Glutamatergic neuron (in vitro differentiated cells): ENCODE measurements at regions not wholly inside any gene's neighbourhood (a gene's known extent, or its start where the extent isn't known, plus 50 kb on each side); places are given as distances from the start of the nearest gene placed in this dataset.

ENCODE experiments used
- DNase-seq: peaks from one replicate; pipeline ENCODE4 v3.0.0; 2022
- H3K27ac Mint-ChIP-seq: one replicate; pipeline ENCODE4 v1.8.0; 2020; ENCODE audit warnings: mild to moderate bottlenecking, mixed read lengths, inconsistent platforms; ENCODE audit not compliant: unreplicated experiment
- H3K27me3 Mint-ChIP-seq: one replicate; pipeline ENCODE4 v1.8.0; 2020; ENCODE audit warnings: mild to moderate bottlenecking, moderate library complexity, mixed read lengths, inconsistent platforms; ENCODE audit not compliant: unreplicated experiment
- H3K36me3 Mint-ChIP-seq: one replicate; pipeline ENCODE4 v1.8.0; 2020; ENCODE audit warnings: mild to moderate bottlenecking, mixed read lengths, inconsistent platforms; ENCODE audit not compliant: unreplicated experiment
- H3K4me1 Mint-ChIP-seq: one replicate; pipeline ENCODE4 v1.8.0; 2020; ENCODE audit warnings: mild to moderate bottlenecking, low read depth, mixed read lengths, inconsistent platforms; ENCODE audit not compliant: unreplicated experiment
- H3K4me3 Mint-ChIP-seq: one replicate; pipeline ENCODE4 v1.8.0; 2020; ENCODE audit warnings: mild to moderate bottlenecking, mixed read lengths, inconsistent platforms; ENCODE audit not compliant: unreplicated experiment
- H3K9me3 Mint-ChIP-seq: one replicate; pipeline ENCODE4 v1.8.0; 2020; ENCODE audit warnings: mild to moderate bottlenecking, moderate library complexity, mixed read lengths, inconsistent platforms; ENCODE audit not compliant: unreplicated experiment
- CTCF ChIP-seq: fragments of 200-600 bp; sonication (generic); IDR thresholded peaks from one replicate; pipeline ENCODE4 v1.5.0; 2021; ENCODE audit not compliant: partially characterized antibody, unreplicated experiment

- TF ChIP-seq CTCF = no peak
- DNase-seq = no peak
- Mint-ChIP-seq H3K9me3 (peaks cover 1% of the 10 kb centered on the region), H3K27ac (no peak overlapping the region), H3K4me3 (no peak overlapping the region), H3K36me3 (no peaks in the 10 kb centered on the region), H3K4me1 (no peaks in the 10 kb centered on the region), H3K27me3 (peaks cover 12% of the 10 kb centered on the region)
Measured at GRCh38 chr1:22373252-22373651, 78.4 kb upstream of the ZBTB40 start.

GRCh38 chr1:22374001-22374400 lies 77.7 kb upstream of the ZBTB40 start:
- no peak overlapping the region for H3K27ac Mint-ChIP-seq
- peaks cover 2% of the 10 kb centered on the region for H3K4me1 Mint-ChIP-seq
- peaks cover 10% of the 10 kb centered on the region for H3K27me3 Mint-ChIP-seq
- H3K4me3 Mint-ChIP-seq = no peak overlapping the region
- DNase-seq = no peak
- TF ChIP-seq CTCF = no peak
- peaks cover 1% of the 10 kb centered on the region for H3K9me3 Mint-ChIP-seq
- H3K36me3 Mint-ChIP-seq = no peaks in the 10 kb centered on the region

GRCh38 chr1:22375601-22376000 lies 76.0 kb upstream of the ZBTB40 start:
- Mint-ChIP-seq H3K4me1 (peaks cover 2% of the 10 kb centered on the region), H3K9me3 (no peaks in the 10 kb centered on the region), H3K4me3 (no peak overlapping the region), H3K27ac (no peak overlapping the region), H3K27me3 (peaks cover 5% of the 10 kb centered on the region), H3K36me3 (no peaks in the 10 kb centered on the region)
- TF ChIP-seq CTCF = no peak
- no peak for DNase-seq

- Mint-ChIP-seq H3K27ac (no peak overlapping the region), H3K9me3 (no peaks in the 10 kb centered on the region), H3K4me3 (no peak overlapping the region), H3K27me3 (peaks cover 5% of the 10 kb centered on the region), H3K4me1 (peaks cover 2% of the 10 kb centered on the region), H3K36me3 (no peaks in the 10 kb centered on the region)
- TF ChIP-seq CTCF = no peak
- no peak for DNase-seq
Measured at GRCh38 chr1:22376001-22376400, 75.7 kb upstream of the ZBTB40 start.

- H3K4me3 Mint-ChIP-seq = no peak overlapping the region
- no peaks in the 10 kb centered on the region for H3K36me3 Mint-ChIP-seq
- no peak overlapping the region for H3K27ac Mint-ChIP-seq
- TF ChIP-seq CTCF = no peak
- H3K27me3 Mint-ChIP-seq = peaks cover 5% of the 10 kb centered on the region
- DNase-seq = no peak
- H3K4me1 Mint-ChIP-seq = peaks cover 2% of the 10 kb centered on the region
- no peaks in the 10 kb centered on the region for H3K9me3 Mint-ChIP-seq
Measured at GRCh38 chr1:22376546-22376945, 75.1 kb upstream of the ZBTB40 start.
